ENCODE measurements at regions not wholly inside any gene's neighbourhood (a gene's known extent, or its start where the extent isn't known, plus 50 kb on each side); places are given as distances from the start of the nearest gene placed in this dataset.

- TF ChIP-seq MAX (IDR thresholded peaks at IDR 0.05; ENCODE audit: insufficient read depth, insufficient read length) (no peak), POLR2A (IDR thresholded peaks at IDR 0.05; ENCODE audit: low read depth, low read length) (no peak), FOS (IDR thresholded peaks at IDR 0.05; ENCODE audit: borderline replicate concordance, insufficient read depth, low read length) (no peak), CTCF (IDR thresholded peaks at IDR 0.05; ENCODE audit: extremely low read depth in 1 of 2, insufficient read depth in 1 of 2, low read depth in 1 of 2, low read length in 2 of 2) (no peak), POLR2AphosphoS5 (IDR thresholded peaks at IDR 0.05; ENCODE audit: insufficient read depth, low read depth, low read length) (no peak), EZH2 (IDR thresholded peaks at IDR 0.05; ENCODE audit: borderline replicate concordance, low read depth, low read length, severe bottlenecking) (no peak), MYC (IDR thresholded peaks at IDR 0.05; ENCODE audit: low read depth, low read length) (no peak), JUN (IDR thresholded peaks at IDR 0.05; ENCODE audit: borderline replicate concordance, insufficient read depth, insufficient read length, low read depth) (no peak), GATA2 (IDR thresholded peaks at IDR 0.05; ENCODE audit: insufficient read depth, insufficient read length, low read depth, low read length) (no peak)
Measured at GRCh38 chr17:71430281-71430680, 690.5 kb upstream of the SOX9 start.

Measured in endothelial cell of umbilical vein (primary cell).